Stomach smooth muscle (tissue), 2 donors: ENCODE measurements at regions not wholly inside any gene's neighbourhood (a gene's known extent, or its start where the extent isn't known, plus 50 kb on each side); places are given as distances from the start of the nearest gene placed in this dataset.

Experiments
- H3K27ac ChIP-seq: one replicate; pipeline ENCODE4 v1.7.0; 2013; ENCODE audit warnings: mild to moderate bottlenecking, low read length, inconsistent platforms
- H3K27me3 ChIP-seq, 2 donors: one replicate each; pipeline ENCODE4 v1.7.0; 2013; ENCODE audit warnings: low read length in 2 of 2; ENCODE audit not compliant: insufficient read depth in 2 of 2, control insufficient read depth in 1 of 2
- H3K36me3 ChIP-seq, 2 donors: one replicate each; pipeline ENCODE4 v1.7.0; 2013; ENCODE audit warnings: low read length in 2 of 2; ENCODE audit not compliant: control insufficient read depth in 2 of 2, insufficient read depth in 2 of 2
- H3K4me1 ChIP-seq: one replicate; pipeline ENCODE4 v1.7.0; 2013; ENCODE audit warnings: low read length; ENCODE audit not compliant: control insufficient read depth, insufficient read depth
- H3K4me3 ChIP-seq, 2 donors: one replicate each; pipeline ENCODE4 v1.7.0; 2013; ENCODE audit warnings: low read length in 2 of 2
- H3K9ac ChIP-seq, 2 donors: one replicate each; pipeline ENCODE4 v1.7.0; 2013; ENCODE audit warnings: low read length in 2 of 2, mild to moderate bottlenecking in 1 of 2
- H3K9me3 ChIP-seq, 2 donors: one replicate each; pipeline ENCODE4 v1.7.0; 2013; ENCODE audit warnings: low read length in 2 of 2; ENCODE audit not compliant: control insufficient read depth in 2 of 2
- donor health status: healthy.
- donor health status: Pancreatic carcinoma.

GRCh38 chr7:22604246-22604645 lies 104.3 kb upstream of the STEAP1B start:
- H3K4me3 ChIP-seq = no peak overlapping the region
- H3K4me1 ChIP-seq = peaks cover 17% of the 10 kb centered on the region
- H3K9ac ChIP-seq = no peak overlapping the region
- no peaks in the 10 kb centered on the region for H3K36me3 ChIP-seq
- H3K27ac ChIP-seq = no peak overlapping the region
- H3K9me3 ChIP-seq = no peaks in the 10 kb centered on the region
- no peaks in the 10 kb centered on the region for H3K27me3 ChIP-seq

GRCh38 chr7:22601812-22602565 lies 102.0 kb upstream of the STEAP1B start:
- Histone ChIP-seq H3K9ac (peak overlapping the region in 1 of 2 donors; percentile 35), H3K4me3 (peak overlapping the region in 1 of 2 donors; percentile 39), H3K36me3 (no peaks in the 10 kb centered on the region), H3K27ac (no peak overlapping the region), H3K4me1 (peaks cover 15% of the 10 kb centered on the region), H3K9me3 (no peaks in the 10 kb centered on the region), H3K27me3 (no peaks in the 10 kb centered on the region)

- Histone ChIP-seq H3K9ac (peak overlapping the region in 1 of 2 donors; percentile 35), H3K4me3 (no peak overlapping the region), H3K27ac (no peak overlapping the region), H3K4me1 (peaks cover 17% of the 10 kb centered on the region), H3K9me3 (no peaks in the 10 kb centered on the region), H3K36me3 (no peaks in the 10 kb centered on the region), H3K27me3 (no peaks in the 10 kb centered on the region)
Observed at GRCh38 chr7:22601408-22601807, 101.4 kb upstream of the STEAP1B start.

- Histone ChIP-seq H3K9me3 (no peaks in the 10 kb centered on the region), H3K4me3 (no peak overlapping the region), H3K9ac (no peak overlapping the region), H3K27me3 (no peaks in the 10 kb centered on the region), H3K27ac (no peak overlapping the region), H3K4me1 (peaks cover 19% of the 10 kb centered on the region), H3K36me3 (no peaks in the 10 kb centered on the region)
Observed at GRCh38 chr7:22601003-22601402, 101.0 kb upstream of the STEAP1B start.

GRCh38 chr7:22598318-22598920 lies 98.4 kb upstream of the STEAP1B start:
- no peaks in the 10 kb centered on the region for H3K27me3 ChIP-seq
- no peak overlapping the region for H3K4me3 ChIP-seq
- no peak overlapping the region for H3K9ac ChIP-seq
- H3K27ac ChIP-seq = no peak overlapping the region
- H3K9me3 ChIP-seq = no peaks in the 10 kb centered on the region
- no peaks in the 10 kb centered on the region for H3K36me3 ChIP-seq
- H3K4me1 ChIP-seq = peaks cover 17% of the 10 kb centered on the region

- H3K9ac ChIP-seq = no peak overlapping the region
- no peaks in the 10 kb centered on the region for H3K9me3 ChIP-seq
- no peaks in the 10 kb centered on the region for H3K36me3 ChIP-seq
- H3K27me3 ChIP-seq = no peaks in the 10 kb centered on the region
- H3K27ac ChIP-seq = no peak overlapping the region
- peaks cover 15% of the 10 kb centered on the region for H3K4me1 ChIP-seq
- no peak overlapping the region for H3K4me3 ChIP-seq
Observed at GRCh38 chr7:22597844-22598243, 97.9 kb upstream of the STEAP1B start.

- Histone ChIP-seq H3K9me3 (no peaks in the 10 kb centered on the region), H3K36me3 (no peaks in the 10 kb centered on the region), H3K4me1 (peaks cover 11% of the 10 kb centered on the region), H3K4me3 (no peak overlapping the region), H3K27me3 (no peaks in the 10 kb centered on the region), H3K27ac (no peak overlapping the region), H3K9ac (no peak overlapping the region)
Observed at GRCh38 chr7:22596763-22597400, 96.9 kb upstream of the STEAP1B start.

- Histone ChIP-seq H3K4me1 (peaks cover 14% of the 10 kb centered on the region), H3K9me3 (no peaks in the 10 kb centered on the region), H3K4me3 (no peak overlapping the region)
Observed at GRCh38 chr7:22594020-22594419, 94.0 kb upstream of the STEAP1B start.

GRCh38 chr7:22591271-22591670 lies 91.3 kb upstream of the STEAP1B start:
- Histone ChIP-seq H3K4me3 (no peak overlapping the region), H3K9me3 (no peaks in the 10 kb centered on the region), H3K27ac (no peak overlapping the region), H3K4me1 (peaks cover 18% of the 10 kb centered on the region), H3K9ac (no peak overlapping the region), H3K27me3 (no peaks in the 10 kb centered on the region), H3K36me3 (no peaks in the 10 kb centered on the region)

More at GRCh38 chr7:22594020-22594419, 94.0 kb upstream of the STEAP1B start:
- H3K27ac ChIP-seq = no peak overlapping the region
- H3K9ac ChIP-seq = no peak overlapping the region
- no peaks in the 10 kb centered on the region for H3K27me3 ChIP-seq
- H3K36me3 ChIP-seq = no peaks in the 10 kb centered on the region

GRCh38 chr7:22589641-22590201 lies 89.7 kb upstream of the STEAP1B start:
- Histone ChIP-seq H3K9me3 (no peaks in the 10 kb centered on the region), H3K4me3 (peak overlapping the region in 1 of 2 donors; percentile 44), H3K4me1 (peaks cover 13% of the 10 kb centered on the region), H3K27me3 (no peaks in the 10 kb centered on the region), H3K36me3 (no peaks in the 10 kb centered on the region), H3K27ac (no peak overlapping the region), H3K9ac (no peak overlapping the region)
